Neuronal stem cell (in vitro differentiated cells): ENCODE measurements at regions not wholly inside any gene's neighbourhood (a gene's known extent, or its start where the extent isn't known, plus 50 kb on each side); places are given as distances from the start of the nearest gene placed in this dataset.
A peak's percentile ranks its signal among the peaks of the same experiment; 100 is the strongest.

Experiments
- DNase-seq: peaks from one replicate; pipeline ENCODE4 v3.0.0-alpha.2; 2013; ENCODE audit warnings: low spot score
- H2AFZ ChIP-seq: one replicate; pipeline ENCODE4 v1.6.1; 2013; ENCODE audit warnings: mild to moderate bottlenecking, low read length, inconsistent platforms
- H2AK5ac ChIP-seq: 2 replicates; pipeline ENCODE4 v1.6.1; 2013; ENCODE audit warnings: low read depth, mild to moderate bottlenecking, inconsistent platforms, low read length, moderate library complexity, mixed read lengths
- H2BK120ac ChIP-seq: 2 replicates; pipeline ENCODE4 v1.6.1; 2013; ENCODE audit warnings: low read depth, mild to moderate bottlenecking, inconsistent platforms, low read length, moderate library complexity, mixed read lengths
- H2BK12ac ChIP-seq: one replicate; pipeline ENCODE4 v1.6.1; 2013; ENCODE audit warnings: low read length, inconsistent platforms
- H2BK15ac ChIP-seq: 2 replicates; pipeline ENCODE4 v1.6.1; 2013; ENCODE audit warnings: mild to moderate bottlenecking, low read length, inconsistent platforms, mixed read lengths
- H2BK5ac ChIP-seq: one replicate; pipeline ENCODE4 v1.6.1; 2013; ENCODE audit warnings: inconsistent platforms, mild to moderate bottlenecking, low read length, moderate library complexity
- H3K14ac ChIP-seq: one replicate; pipeline ENCODE4 v1.6.1; 2013; ENCODE audit warnings: low read length, inconsistent platforms
- H3K18ac ChIP-seq: 2 replicates; pipeline ENCODE4 v1.6.1; 2013; ENCODE audit warnings: low read length, inconsistent platforms
- H3K23ac ChIP-seq: 2 replicates; pipeline ENCODE4 v1.6.1; 2013; ENCODE audit warnings: low read depth, mild to moderate bottlenecking, mixed read lengths, low read length, inconsistent platforms; ENCODE audit not compliant: poor library complexity
- H3K27ac ChIP-seq: replicated peaks from 3 replicates; pipeline ENCODE4 v1.5.1; 2013; ENCODE audit warnings: low read length, inconsistent platforms
- H3K27me3 ChIP-seq, 3 experiments: 2 replicates each; pipeline ENCODE4 v1.6.1; 2013; ENCODE audit warnings: low read length in 3 of 3, mild to moderate bottlenecking in 2 of 3, inconsistent platforms in 1 of 3, low read depth in 1 of 3, mixed read lengths in 1 of 3, moderate library complexity in 1 of 3; ENCODE audit not compliant: control insufficient read depth in 3 of 3, insufficient read depth in 3 of 3
- H3K36me3 ChIP-seq, 2 donors: replicated peaks in 1 of 2; 2 replicates each; pipeline ENCODE4 v1.6.1; 2013; ENCODE audit warnings: low read length in 2 of 2; ENCODE audit not compliant: control insufficient read depth in 2 of 2, insufficient read depth in 2 of 2
- H3K4ac ChIP-seq: 2 replicates; pipeline ENCODE4 v1.6.1; 2013; ENCODE audit warnings: inconsistent platforms, mild to moderate bottlenecking, low read length, moderate library complexity
- H3K4me1 ChIP-seq, 2 donors: 1 replicate in 1 of 2; 2 replicates in 1 of 2; pipeline ENCODE4 v1.6.1; 2013; ENCODE audit warnings: low read length in 2 of 2, low read depth in 1 of 2; ENCODE audit not compliant: control insufficient read depth in 2 of 2, insufficient read depth in 1 of 2
- H3K4me2 ChIP-seq: one replicate; pipeline ENCODE4 v1.6.1; 2013; ENCODE audit warnings: mild to moderate bottlenecking, low read length, inconsistent platforms; ENCODE audit not compliant: insufficient read depth, poor library complexity, severe bottlenecking
- H3K4me3 ChIP-seq, 2 donors: 2 replicates each; pipeline ENCODE4 v1.5.1; 2013; ENCODE audit warnings: low read length in 2 of 2, mild to moderate bottlenecking in 2 of 2, inconsistent platforms in 1 of 2, moderate library complexity in 1 of 2
- H3K79me1 ChIP-seq: one replicate; pipeline ENCODE4 v1.6.1; 2013; ENCODE audit warnings: low read depth, mild to moderate bottlenecking, inconsistent platforms, low read length, moderate library complexity
- H3K9ac ChIP-seq: one replicate; pipeline ENCODE4 v1.6.1; 2013; ENCODE audit warnings: mild to moderate bottlenecking, low read depth, low read length, inconsistent platforms; ENCODE audit not compliant: poor library complexity
- H3K9me3 ChIP-seq, 2 donors: replicated peaks in 1 of 2; 2 replicates each; pipeline versions ENCODE3 to v1.6.1; 2013; ENCODE audit warnings: low read length in 2 of 2, mild to moderate bottlenecking in 2 of 2, inconsistent platforms in 1 of 2, low read depth in 1 of 2, mixed read lengths in 1 of 2, moderate library complexity in 1 of 2; ENCODE audit not compliant: control insufficient read depth in 2 of 2, insufficient read depth in 1 of 2
- H4K8ac ChIP-seq: one replicate; pipeline ENCODE4 v1.6.1; 2013; ENCODE audit warnings: low read depth, mild to moderate bottlenecking, inconsistent platforms, low read length, moderate library complexity
- H4K91ac ChIP-seq: one replicate; pipeline ENCODE4 v1.6.1; 2013; ENCODE audit warnings: low read length, low read depth, mild to moderate bottlenecking, inconsistent platforms; ENCODE audit not compliant: poor library complexity
- WGBS, 2 donors: extraction: QIAGEN DNeasy Blood & Tissue Kit; methylation state at CpG; one replicate each; pipeline ENCODE4 v1.1.7; 2013; ENCODE audit warnings: missing lambda C conversion rate in 2 of 2, mixed read lengths in 1 of 2; ENCODE audit not compliant: insufficient read length in 2 of 2, insufficient replicate concordance in 1 of 2; ENCODE audit errors: extremely low coverage in 2 of 2; 5-methylcytosine and 5-hydroxymethylcytosine counted together

DNA sequence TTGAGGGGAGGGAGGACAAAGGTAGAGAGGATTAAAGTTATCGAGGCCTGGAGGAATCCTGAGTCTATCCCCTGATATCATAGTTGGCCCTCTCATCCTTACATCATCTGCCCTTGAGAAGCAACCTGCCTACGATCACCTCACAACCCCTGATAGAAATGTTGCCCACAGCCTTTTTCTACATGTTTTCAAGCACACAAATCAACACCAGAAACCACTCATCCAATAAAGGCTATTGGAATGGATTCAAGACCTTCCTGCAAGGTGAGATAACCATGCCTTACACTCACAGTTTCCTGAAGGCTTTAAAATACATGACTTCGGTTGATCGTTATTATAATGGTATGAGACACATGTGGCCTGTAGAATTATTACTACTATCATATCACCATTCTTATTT lies 175.7 kb upstream of the EGLN3 start:
- Histone ChIP-seq H3K4me1 (no peaks in the 10 kb centered on the region), H3K27me3 (peaks cover 0 to 8% (median 0%) of the 10 kb centered on the region in 3 experiments), H3K23ac (no peak overlapping the region), H3K14ac (no peak overlapping the region), H3K4ac (no peak overlapping the region), H2AFZ (no peak overlapping the region), H2BK15ac (no peak overlapping the region), H4K91ac (no peak overlapping the region), H3K18ac (no peak overlapping the region), H2BK5ac (no peak overlapping the region), H3K27ac (no peak overlapping the region), H2BK120ac (no peak overlapping the region), H3K9me3 (no peaks in the 10 kb centered on the region), H3K9ac (no peak overlapping the region), H4K8ac (no peak overlapping the region), H3K79me1 (no peaks in the 10 kb centered on the region), H3K4me3 (no peak overlapping the region), H2AK5ac (no peak overlapping the region), H3K4me2 (no peak overlapping the region), H2BK12ac (no peak overlapping the region), H3K36me3 (no peaks in the 10 kb centered on the region)
- no peak for DNase-seq
- WGBS, 2 donors: no CpG with 5 or more reads among the region's 4 CpGs

DNA sequence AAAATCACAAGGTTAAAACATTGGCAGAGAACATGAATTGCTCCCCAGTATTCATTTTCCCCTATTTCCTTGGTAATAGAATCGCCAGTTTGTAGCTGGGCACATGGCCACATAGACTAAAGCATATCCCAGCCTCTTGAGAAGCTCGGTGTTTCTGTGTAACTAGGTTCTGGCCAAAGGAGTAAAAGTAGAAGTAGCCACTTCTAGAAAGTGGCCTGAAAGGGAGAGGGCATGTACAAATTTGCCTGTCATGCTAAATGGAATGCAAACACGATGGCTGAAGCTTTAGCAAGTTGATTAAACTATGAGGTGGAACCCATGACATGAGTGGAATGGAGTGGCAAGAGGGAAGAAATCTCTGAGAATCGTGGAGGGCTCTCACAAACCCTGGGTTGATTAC lies 173.7 kb upstream of the EGLN3 start:
- no peak overlapping the region for H3K4me2 ChIP-seq

DNA sequence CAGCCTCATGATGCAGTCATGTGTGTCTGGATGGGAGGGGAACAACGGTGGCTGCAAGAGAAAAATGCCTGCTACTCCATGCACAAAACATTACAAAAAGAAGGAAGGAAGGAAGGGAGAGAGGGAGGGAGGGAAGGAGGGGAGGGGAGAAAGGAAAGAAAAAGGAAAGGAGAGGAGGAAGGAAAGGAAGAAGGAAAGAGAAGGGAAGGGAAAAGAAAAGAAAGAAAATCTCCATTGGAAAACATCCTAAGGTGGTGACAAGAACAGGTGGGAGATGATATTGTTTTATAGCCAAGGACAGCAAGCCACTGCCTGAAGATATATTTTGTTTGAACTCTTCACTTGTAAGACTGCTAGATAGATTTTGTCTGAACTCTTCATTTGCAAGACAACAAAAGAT lies 171.8 kb upstream of the EGLN3 start:
- H2AK5ac ChIP-seq: no peak overlapping the region
- no peak overlapping the region for H3K18ac ChIP-seq
- H3K4me1 ChIP-seq: no peaks in the 10 kb centered on the region
- H2AFZ ChIP-seq: no peak overlapping the region
- H2BK15ac ChIP-seq: no peak overlapping the region
- H2BK12ac ChIP-seq: no peak overlapping the region
- H4K8ac ChIP-seq: no peak overlapping the region
- no peaks in the 10 kb centered on the region for H3K9me3 ChIP-seq
- no peak overlapping the region for H3K23ac ChIP-seq
- peaks cover 0 to 4% (median 0%) of the 10 kb centered on the region in 3 experiments for H3K27me3 ChIP-seq
- no CpG with 5 or more reads among the region's 1 CpG for WGBS, 2 donors
- no peak overlapping the region for H3K9ac ChIP-seq
- H3K36me3 ChIP-seq: no peaks in the 10 kb centered on the region
- no peak overlapping the region for H4K91ac ChIP-seq
- H3K14ac ChIP-seq: no peak overlapping the region
- no peak overlapping the region for H2BK5ac ChIP-seq
- no peak overlapping the region for H3K4ac ChIP-seq
- no peaks in the 10 kb centered on the region for H3K79me1 ChIP-seq
- no peak overlapping the region for H3K4me2 ChIP-seq
- DNase-seq: no peak
- H3K27ac ChIP-seq: no peak overlapping the region
- no peak overlapping the region for H3K4me3 ChIP-seq
- no peak overlapping the region for H2BK120ac ChIP-seq

More for the DNA sequence above, 173.7 kb upstream of the EGLN3 start:
- Histone ChIP-seq H2BK120ac (no peak overlapping the region), H2BK15ac (no peak overlapping the region), H3K9me3 (no peaks in the 10 kb centered on the region), H3K4me1 (no peaks in the 10 kb centered on the region), H3K9ac (no peak overlapping the region), H3K14ac (no peak overlapping the region), H4K91ac (no peak overlapping the region), H3K36me3 (no peaks in the 10 kb centered on the region), H3K23ac (no peak overlapping the region), H3K27ac (no peak overlapping the region), H3K27me3 (peaks cover 0 to 4% (median 0%) of the 10 kb centered on the region in 3 experiments), H3K4ac (no peak overlapping the region), H2AK5ac (no peak overlapping the region), H3K4me3 (no peak overlapping the region), H4K8ac (no peak overlapping the region), H2BK12ac (no peak overlapping the region), H3K79me1 (no peaks in the 10 kb centered on the region), H2BK5ac (no peak overlapping the region), H3K18ac (no peak overlapping the region), H2AFZ (no peak overlapping the region)
- no CpG with 5 or more reads among the region's 4 CpGs for WGBS, 2 donors
- no peak for DNase-seq

DNA sequence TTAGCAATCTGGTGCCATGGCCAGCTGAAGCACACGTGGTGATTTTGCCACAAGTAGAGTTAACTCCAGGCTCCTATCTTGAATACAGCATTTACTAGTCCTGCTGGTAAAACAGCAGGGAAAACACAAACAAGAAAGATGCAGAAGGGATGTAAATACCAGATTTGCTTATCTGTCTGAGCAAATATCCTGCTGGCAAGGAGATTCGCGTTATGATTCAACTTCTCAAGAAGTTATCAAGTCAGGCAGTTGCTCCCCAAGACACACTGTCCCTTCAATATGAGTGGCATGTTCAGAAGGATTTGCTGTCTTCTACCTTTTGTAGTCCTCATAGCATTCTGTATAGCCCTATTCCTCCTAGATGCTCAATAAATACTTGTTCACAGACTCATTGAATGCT lies 171.2 kb upstream of the EGLN3 start:
- no peak overlapping the region for H3K4me3 ChIP-seq
- DNase-seq: no peak

More for the DNA sequence above, 171.2 kb upstream of the EGLN3 start:
- H2AK5ac ChIP-seq: no peak overlapping the region
- no peaks in the 10 kb centered on the region for H3K36me3 ChIP-seq
- no peak overlapping the region for H2BK15ac ChIP-seq
- no peaks in the 10 kb centered on the region for H3K9me3 ChIP-seq
- no peak overlapping the region for H3K4ac ChIP-seq
- H2BK5ac ChIP-seq: no peak overlapping the region
- H3K4me1 ChIP-seq: no peaks in the 10 kb centered on the region
- H3K18ac ChIP-seq: no peak overlapping the region
- no peak overlapping the region for H4K91ac ChIP-seq
- H2AFZ ChIP-seq: no peak overlapping the region
- H2BK12ac ChIP-seq: no peak overlapping the region
- H2BK120ac ChIP-seq: no peak overlapping the region
- peak overlapping the region; percentile 31 for H3K9ac ChIP-seq
- H3K14ac ChIP-seq: no peak overlapping the region
- H3K4me2 ChIP-seq: no peak overlapping the region
- H3K27me3 ChIP-seq: peaks cover 0 to 4% (median 0%) of the 10 kb centered on the region in 3 experiments
- H3K27ac ChIP-seq: no peak overlapping the region
- H4K8ac ChIP-seq: no peak overlapping the region
- no peak overlapping the region for H3K23ac ChIP-seq
- no peaks in the 10 kb centered on the region for H3K79me1 ChIP-seq
- WGBS, 2 donors: no CpG with 5 or more reads among the region's 3 CpGs
